Cardiac fibroblast (primary cell): ENCODE measurements at regions not wholly inside any gene's neighbourhood (a gene's known extent, or its start where the extent isn't known, plus 50 kb on each side); places are given as distances from the start of the nearest gene placed in this dataset.

ENCODE experiments used
- DNase-seq, 2 donors: peaks; one replicate each; pipeline versions ENCODE4 v3.0.0 to v3.0.0-alpha.2; 2010; ENCODE audit warnings: low read depth in 2 of 2
- H3K4me3 ChIP-seq, 2 donors: replicated peaks in 1 of 2; 1 replicate in 1 of 2; 2 replicates in 1 of 2; pipeline ENCODE4 v1.5.1; 2011; ENCODE audit warnings: low read depth in 2 of 2, low read length in 2 of 2, mild to moderate bottlenecking in 2 of 2, moderate library complexity in 1 of 2
- TF ChIP-seq, protein P1 (sequence below): IDR thresholded peaks from one replicate; pipeline ENCODE4 v1.5.1; 2011; ENCODE audit warnings: low read depth, mild to moderate bottlenecking, low read length, inconsistent platforms

GRCh38 chr11:42075180-42075579 lies 615.7 kb upstream of the LRRC4C start:
- no peak overlapping the region for H3K4me3 ChIP-seq
- TF ChIP-seq, protein P1, sequence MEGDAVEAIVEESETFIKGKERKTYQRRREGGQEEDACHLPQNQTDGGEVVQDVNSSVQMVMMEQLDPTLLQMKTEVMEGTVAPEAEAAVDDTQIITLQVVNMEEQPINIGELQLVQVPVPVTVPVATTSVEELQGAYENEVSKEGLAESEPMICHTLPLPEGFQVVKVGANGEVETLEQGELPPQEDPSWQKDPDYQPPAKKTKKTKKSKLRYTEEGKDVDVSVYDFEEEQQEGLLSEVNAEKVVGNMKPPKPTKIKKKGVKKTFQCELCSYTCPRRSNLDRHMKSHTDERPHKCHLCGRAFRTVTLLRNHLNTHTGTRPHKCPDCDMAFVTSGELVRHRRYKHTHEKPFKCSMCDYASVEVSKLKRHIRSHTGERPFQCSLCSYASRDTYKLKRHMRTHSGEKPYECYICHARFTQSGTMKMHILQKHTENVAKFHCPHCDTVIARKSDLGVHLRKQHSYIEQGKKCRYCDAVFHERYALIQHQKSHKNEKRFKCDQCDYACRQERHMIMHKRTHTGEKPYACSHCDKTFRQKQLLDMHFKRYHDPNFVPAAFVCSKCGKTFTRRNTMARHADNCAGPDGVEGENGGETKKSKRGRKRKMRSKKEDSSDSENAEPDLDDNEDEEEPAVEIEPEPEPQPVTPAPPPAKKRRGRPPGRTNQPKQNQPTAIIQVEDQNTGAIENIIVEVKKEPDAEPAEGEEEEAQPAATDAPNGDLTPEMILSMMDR: no peak
- no peak for DNase-seq

DNA sequence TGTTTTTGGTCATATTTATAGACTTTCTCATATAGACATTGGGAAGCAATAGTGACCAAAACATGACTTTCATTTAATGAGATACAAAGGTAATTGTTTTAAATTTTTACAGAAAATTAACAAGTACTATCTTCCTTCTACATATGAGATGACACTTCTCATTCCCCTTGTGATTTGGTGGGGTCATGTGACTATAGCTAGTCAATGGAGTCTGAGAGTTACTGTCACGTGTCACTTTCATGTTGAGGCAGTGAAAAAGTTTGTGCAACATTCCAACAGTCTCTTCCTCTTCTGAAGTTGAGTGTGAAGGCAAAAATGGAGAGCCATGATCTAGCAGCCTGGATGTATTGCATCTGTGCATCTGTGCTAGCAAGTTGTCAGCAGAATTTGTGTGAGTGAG lies 618.3 kb upstream of the LRRC4C start:
- no peak for DNase-seq
- TF ChIP-seq, protein P1: no peak
- no peak overlapping the region for H3K4me3 ChIP-seq

- no peak overlapping the region for H3K4me3 ChIP-seq
- TF ChIP-seq, protein P1: no peak
- DNase-seq: no peak
Observed at GRCh38 chr11:42085736-42086135, 626.3 kb upstream of the LRRC4C start.

- no peak overlapping the region for H3K4me3 ChIP-seq
- no peak for DNase-seq
- TF ChIP-seq, protein P1: no peak
Observed at GRCh38 chr11:42093541-42093940, 634.1 kb upstream of the LRRC4C start.

DNA sequence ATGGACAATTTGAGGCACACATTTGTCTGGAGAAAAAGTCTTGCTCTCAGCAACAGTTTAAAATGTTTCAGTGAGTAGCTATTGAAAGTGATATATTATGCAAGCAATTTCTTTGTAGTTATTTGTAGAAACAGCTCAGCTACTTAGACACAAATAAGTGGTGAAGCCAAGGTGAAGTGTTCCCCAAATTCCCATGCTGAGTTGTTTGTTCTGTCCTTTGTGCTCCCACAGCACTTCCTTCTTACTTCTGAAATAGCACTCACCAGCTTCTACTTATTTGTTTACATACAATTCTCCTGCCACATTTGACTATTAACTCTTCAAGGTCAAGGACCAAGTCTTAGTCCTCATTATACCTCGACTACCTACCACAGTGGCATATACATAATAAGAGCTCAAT lies 638.6 kb upstream of the LRRC4C start:
- DNase-seq: no peak
- TF ChIP-seq, protein P1: no peak
- H3K4me3 ChIP-seq: no peak overlapping the region

- DNase-seq: no peak
- TF ChIP-seq, protein P1: no peak
- no peak overlapping the region for H3K4me3 ChIP-seq
Observed at GRCh38 chr11:42112866-42113265, 653.4 kb upstream of the LRRC4C start.

GRCh38 chr11:42114927-42115326 lies 655.5 kb upstream of the LRRC4C start:
- H3K4me3 ChIP-seq: no peak overlapping the region
- DNase-seq: no peak
- TF ChIP-seq, protein P1: no peak
